HTR-8/SVneo (cell line): ENCODE measurements at regions not wholly inside any gene's neighbourhood (a gene's known extent, or its start where the extent isn't known, plus 50 kb on each side); places are given as distances from the start of the nearest gene placed in this dataset.

Source experiments
- DNase-seq: peaks from one replicate; pipeline ENCODE4 v3.0.0; 2011; ENCODE audit warnings: low spot score, mixed read lengths; ENCODE audit not compliant: insufficient read length
- FAIRE-seq: peaks from 2 replicates; lab custom pipeline; 2011; peaks lifted over from hg19 to GRCh38; lab: Jason Lieb, UNC

- FAIRE-seq (no peak), DNase-seq (peak; percentile 10)
These were observed 373.0 kb upstream of the RASGEF1B start for GRCh38 chr4:81844717-81845116.

- DNase-seq (no peak), FAIRE-seq (no peak)
These were observed 367.8 kb upstream of the RASGEF1B start for GRCh38 chr4:81839347-81840042.

GRCh38 chr4:81838586-81838985 lies 366.9 kb upstream of the RASGEF1B start:
- no peak for DNase-seq
- FAIRE-seq, result no peak

GRCh38 chr4:81836716-81837115 lies 365.0 kb upstream of the RASGEF1B start:
- DNase-seq (no peak), FAIRE-seq (no peak)

GRCh38 chr4:81833576-81833975 lies 361.9 kb upstream of the RASGEF1B start:
- DNase-seq (no peak), FAIRE-seq (no peak)

GRCh38 chr4:81828991-81829390 lies 357.3 kb upstream of the RASGEF1B start:
- FAIRE-seq, result no peak

GRCh38 chr4:81827577-81828202 lies 356.0 kb upstream of the RASGEF1B start:
- no peak for FAIRE-seq
- no peak for DNase-seq

More at GRCh38 chr4:81828991-81829390, 357.3 kb upstream of the RASGEF1B start:
- DNase-seq, result no peak

DNA sequence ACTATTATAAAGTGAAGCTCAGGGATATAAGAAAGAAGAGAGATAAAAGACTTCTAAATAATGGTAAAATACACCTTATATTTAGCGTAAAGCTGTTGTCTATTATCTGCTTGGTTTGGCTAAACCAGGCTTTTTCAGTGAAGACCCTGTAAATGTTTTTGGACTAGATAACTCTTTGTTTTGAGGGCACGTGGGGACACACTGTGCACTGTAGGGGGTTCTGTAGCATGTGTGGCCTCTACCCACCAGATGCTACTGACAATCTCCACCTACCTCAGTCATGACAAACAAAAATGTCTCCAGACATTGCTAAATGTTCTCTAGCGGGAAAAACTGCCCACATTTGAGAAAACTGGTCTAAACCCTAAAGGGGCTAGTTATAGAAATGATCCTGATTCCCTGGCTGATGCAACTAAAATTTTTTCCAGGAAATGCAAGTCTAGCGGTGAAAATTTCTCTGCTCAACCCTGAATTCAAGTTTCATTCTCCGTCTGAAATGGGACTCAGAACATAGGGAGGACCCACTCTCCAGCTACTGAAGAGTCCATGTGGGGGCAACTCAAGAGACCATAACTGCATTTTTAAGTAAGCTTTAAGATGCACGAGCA lies 355.2 kb upstream of the RASGEF1B start:
- FAIRE-seq, result no peak
- DNase-seq, result no peak

- no peak for FAIRE-seq
- no peak for DNase-seq
These were observed 354.6 kb upstream of the RASGEF1B start for GRCh38 chr4:81826335-81826734.

DNA sequence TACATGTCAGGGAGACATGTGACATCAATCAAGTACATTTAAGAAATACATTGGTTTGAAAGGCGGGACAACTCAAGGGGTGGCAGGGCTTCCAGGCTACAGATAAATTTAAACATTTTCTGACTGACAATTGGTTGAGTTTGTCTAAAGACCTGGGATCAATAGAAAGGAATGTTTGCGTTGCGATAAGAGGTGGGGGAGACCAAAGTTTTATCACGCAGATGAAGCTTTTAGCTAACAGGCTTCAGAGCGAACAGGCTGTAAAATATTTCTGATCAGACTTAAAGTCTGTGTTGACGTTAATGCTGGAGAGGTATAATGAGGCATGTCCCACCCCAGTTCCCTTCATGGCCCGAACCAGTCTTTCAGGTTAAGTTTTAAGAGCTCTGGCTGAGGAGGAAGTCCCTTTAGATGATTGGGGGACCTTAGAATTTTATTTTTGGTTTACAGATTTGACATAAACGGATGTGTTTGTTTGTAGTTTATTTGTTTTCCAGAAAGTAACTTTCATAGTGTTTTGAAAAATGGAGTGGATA lies 346.7 kb upstream of the RASGEF1B start:
- FAIRE-seq (no peak), DNase-seq (no peak)

- no peak for FAIRE-seq
- no peak for DNase-seq
These were observed 344.5 kb upstream of the RASGEF1B start for GRCh38 chr4:81816031-81816761.

- FAIRE-seq (no peak), DNase-seq (no peak)
These were observed 343.4 kb upstream of the RASGEF1B start for GRCh38 chr4:81814987-81815541.

DNA sequence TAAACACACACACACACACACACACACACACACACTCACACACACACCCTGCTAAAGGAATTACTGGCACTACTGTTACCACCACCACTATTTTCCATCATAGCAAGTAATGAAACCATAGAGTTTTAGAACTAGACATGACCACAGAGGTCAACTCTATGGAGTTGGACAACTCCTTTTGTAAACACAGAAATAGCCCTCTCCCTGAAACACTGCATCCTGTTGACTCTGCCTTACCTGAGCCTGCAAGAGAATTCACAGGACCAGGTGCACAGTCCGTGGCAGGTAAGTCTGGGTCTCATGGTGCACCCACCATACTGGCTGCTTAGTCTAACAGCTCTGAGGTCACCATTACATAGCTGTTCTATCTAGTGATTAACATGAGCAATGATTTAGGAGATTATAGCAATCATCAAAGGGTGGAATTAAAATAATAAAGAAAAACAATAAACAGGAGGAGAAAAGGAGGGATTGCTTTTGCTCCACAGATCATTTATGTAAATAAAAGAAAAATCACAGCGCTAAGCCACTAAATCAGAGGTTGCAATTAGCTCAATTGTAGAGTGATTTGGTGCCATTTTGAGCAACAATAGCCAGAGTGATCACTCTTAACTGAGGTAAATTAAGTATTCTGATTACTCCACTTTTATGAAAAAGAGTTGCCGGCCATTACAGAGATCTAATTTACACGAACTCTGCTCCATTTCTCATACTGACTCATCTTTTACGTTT lies 340.0 kb upstream of the RASGEF1B start:
- FAIRE-seq, result no peak
- no peak for DNase-seq

DNA sequence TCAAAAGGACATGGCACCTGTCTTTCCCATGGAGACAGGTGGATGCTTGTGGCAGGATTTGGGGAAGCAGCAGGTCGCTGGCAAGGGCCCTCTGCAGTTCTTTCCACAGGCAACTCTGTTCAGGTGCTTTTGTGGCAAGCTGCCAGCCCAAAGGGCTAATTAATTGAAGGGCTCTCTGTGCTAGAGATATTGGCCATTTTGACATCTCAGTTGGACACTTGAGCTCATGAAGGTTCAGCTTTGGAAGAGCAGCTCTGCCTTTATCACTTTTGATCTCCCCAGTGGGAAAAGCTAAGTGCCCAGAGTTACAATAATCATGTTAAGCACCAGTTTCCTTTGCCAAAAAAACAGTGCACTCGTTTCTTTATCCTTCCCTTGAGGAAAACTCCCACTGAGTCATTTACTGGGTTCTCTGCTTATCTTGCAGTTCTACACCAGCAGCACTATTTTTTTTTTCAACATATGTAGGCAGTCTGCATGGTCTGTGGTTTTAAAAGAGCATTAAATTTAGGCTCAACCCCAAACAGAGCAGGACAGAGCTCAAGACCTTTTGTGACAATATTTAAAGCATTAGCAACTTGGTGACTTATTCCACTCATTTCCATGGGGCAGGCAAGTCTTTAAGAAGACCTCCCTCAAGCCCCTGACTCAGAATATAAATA lies 336.4 kb upstream of the RASGEF1B start:
- DNase-seq (no peak), FAIRE-seq (no peak)

DNA sequence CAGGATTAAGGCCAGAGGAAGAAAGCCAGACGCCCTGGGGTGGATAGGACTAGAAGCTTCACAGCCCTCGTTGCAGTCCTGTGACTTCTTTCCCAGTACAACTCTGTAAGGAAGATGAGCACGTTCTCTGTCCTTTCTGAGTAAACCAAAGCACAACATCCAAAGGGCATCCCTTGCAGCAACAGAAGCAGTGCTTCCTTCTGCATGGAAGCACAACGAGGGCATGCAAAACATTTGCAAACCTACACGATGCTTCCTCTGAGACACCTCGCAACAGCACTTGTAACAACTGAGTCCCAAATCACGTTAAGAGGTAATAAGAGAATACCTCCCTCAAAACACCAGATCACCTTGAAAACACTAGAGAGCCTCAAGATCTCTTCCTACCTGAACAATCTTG lies 335.7 kb upstream of the RASGEF1B start:
- no peak for FAIRE-seq
- DNase-seq, result no peak

DNA sequence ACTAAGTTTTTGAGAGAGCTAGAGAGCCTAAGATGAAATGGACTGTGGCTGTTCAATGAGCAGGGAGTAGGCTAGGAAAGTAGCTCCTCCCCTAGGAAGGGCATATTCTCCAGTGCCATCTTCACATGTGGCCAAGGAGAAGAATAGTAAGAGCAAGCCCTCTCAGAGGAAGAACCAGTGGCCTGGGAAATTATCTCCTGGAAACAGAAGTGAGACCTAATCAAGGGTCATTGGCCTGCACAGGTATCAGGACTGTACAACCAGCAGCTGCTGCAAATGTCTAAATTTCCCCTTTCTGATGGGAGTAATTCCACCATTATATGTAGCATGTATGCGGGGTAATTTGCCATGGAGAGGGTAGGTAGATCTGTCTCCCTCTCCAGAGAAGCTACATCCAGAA lies 334.8 kb upstream of the RASGEF1B start:
- no peak for DNase-seq
- no peak for FAIRE-seq

GRCh38 chr4:81804849-81805248 lies 333.1 kb upstream of the RASGEF1B start:
- FAIRE-seq (no peak), DNase-seq (no peak)

DNA sequence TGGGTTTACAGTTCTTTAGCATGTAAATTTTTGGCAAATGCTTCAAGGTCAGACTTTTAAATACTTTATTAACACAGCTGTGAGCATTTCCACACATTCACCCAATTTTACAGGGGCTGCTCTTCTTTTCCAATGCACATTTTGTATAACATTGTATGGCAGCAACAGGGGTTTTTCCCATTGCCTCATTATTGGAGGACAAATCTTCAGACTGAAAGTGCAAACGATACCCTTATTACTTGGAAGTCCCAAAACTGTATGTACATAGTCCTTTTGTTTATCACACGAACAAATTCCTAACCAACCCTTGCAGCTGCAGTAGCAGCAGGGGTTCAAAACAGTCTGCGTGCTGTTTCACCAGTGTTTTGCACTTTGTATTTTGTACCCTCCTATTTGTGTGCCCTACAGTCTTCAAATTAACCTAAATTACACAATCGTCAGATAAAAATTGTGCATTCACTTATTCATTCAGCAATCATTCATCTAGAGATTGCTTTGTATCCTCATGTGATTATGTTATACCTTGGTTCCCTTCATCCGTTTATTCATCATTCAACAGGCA lies 330.7 kb upstream of the RASGEF1B start:
- FAIRE-seq (no peak), DNase-seq (no peak)

DNA sequence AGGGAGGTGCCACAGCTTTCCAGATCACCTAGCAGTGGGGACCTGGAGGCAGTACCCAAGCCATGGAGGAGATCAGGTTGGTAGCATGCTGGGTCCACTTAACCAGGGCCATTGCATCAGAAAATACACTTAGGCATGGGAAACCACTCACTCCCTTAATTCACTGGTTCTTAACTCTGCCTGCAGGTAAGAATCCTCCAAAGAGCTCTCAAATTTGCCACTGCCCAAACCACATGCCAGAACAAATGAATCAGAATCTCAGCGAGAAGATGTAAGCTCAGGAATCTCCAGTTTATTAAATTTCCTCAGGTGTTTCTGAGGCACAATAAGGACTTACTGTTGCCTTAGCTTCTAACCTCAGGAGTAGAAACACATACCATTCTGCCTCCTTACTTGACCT lies 327.7 kb upstream of the RASGEF1B start:
- no peak for FAIRE-seq
- no peak for DNase-seq
